B cell (primary cell): ENCODE measurements at regions not wholly inside any gene's neighbourhood (a gene's known extent, or its start where the extent isn't known, plus 50 kb on each side); places are given as distances from the start of the nearest gene placed in this dataset.

Experiments used
- ATAC-seq: fragments of 200-7000 bp; cut with Tn5 transposase; one replicate; pipeline ENCODE4 v1.10.0; 2021; ENCODE audit warnings: low read depth, mild to moderate bottlenecking, moderate number of reproducible peaks, moderate library complexity
- CTCF ChIA-PET: fragments of 350-600 bp; sonication (Branson Sonifier 250); formaldehyde crosslinking; loops from one replicate; lab custom pipeline; 2021; ENCODE audit warnings: antibody characterized with exemption, inconsistent platforms; lab: Charles Lee
- POLR2A ChIA-PET: fragments of 350-600 bp; sonication (Branson Sonifier 250); formaldehyde crosslinking; loops from one replicate; lab custom pipeline; 2021; ENCODE audit warnings: antibody characterized with exemption; lab: Charles Lee
- DNase-seq: peaks from one replicate; pipeline ENCODE4 v3.0.0; 2013
- H2AFZ ChIP-seq: 2 replicates; pipeline ENCODE4 v1.6.1; 2012; ENCODE audit warnings: mild to moderate bottlenecking, low read depth, low read length; ENCODE audit not compliant: insufficient read depth, poor library complexity, severe bottlenecking
- H3K27ac ChIP-seq, 2 donors: 1 replicate in 1 of 2; 2 replicates in 1 of 2; pipeline ENCODE4 v1.5.1; 2012 to 2013; ENCODE audit warnings: low read length in 2 of 2, mild to moderate bottlenecking in 2 of 2, moderate library complexity in 1 of 2
- H3K27me3 ChIP-seq, 4 experiments: fragments of 200-600 bp in 1 of 4; sonication (generic) in 1 of 4; replicated peaks in 1 of 4; 1 replicate in 2 of 4; 2 replicates in 2 of 4; pipeline versions ENCODE4 v1.6.1 to v1.7.0; 2013 to 2016; ENCODE audit warnings: low read length in 3 of 4, mild to moderate bottlenecking in 2 of 4, mixed read lengths in 1 of 4, moderate library complexity in 1 of 4; ENCODE audit not compliant: insufficient read depth in 4 of 4, control insufficient read depth in 3 of 4; ENCODE audit errors: control extremely low read depth in 1 of 4
- H3K36me3 ChIP-seq, 2 experiments: replicated peaks in 1 of 2; 1 replicate in 1 of 2; 2 replicates in 1 of 2; pipeline versions ENCODE4 v1.6.1 to v1.7.1; 2013; ENCODE audit warnings: low read length in 1 of 2; ENCODE audit not compliant: insufficient read depth in 2 of 2, control insufficient read depth in 1 of 2; ENCODE audit errors: control extremely low read depth in 1 of 2, extremely low read depth in 1 of 2
- H3K4me1 ChIP-seq, 2 donors: fragments of 200-600 bp in 1 of 2; sonication (generic) in 1 of 2; 1 replicate in 1 of 2; 2 replicates in 1 of 2; pipeline versions ENCODE4 v1.5.1 to v1.6.1; 2013 to 2017; ENCODE audit warnings: low read length in 2 of 2; ENCODE audit not compliant: control insufficient read depth in 2 of 2, insufficient read depth in 2 of 2
- H3K4me2 ChIP-seq: replicated peaks from 2 replicates; pipeline ENCODE3; 2012; ENCODE audit warnings: mild to moderate bottlenecking, low read depth, low read length; ENCODE audit not compliant: poor library complexity, severe bottlenecking
- H3K4me3 ChIP-seq, 5 experiments: fragments of 200-600 bp in 1 of 5; sonication (generic) in 1 of 5; 1 replicate in 3 of 5; 2 replicates in 2 of 5; pipeline versions ENCODE4 v1.5.1 to v1.7.0; 2011 to 2016; ENCODE audit warnings: low read length in 4 of 5, mild to moderate bottlenecking in 4 of 5, low read depth in 2 of 5, control low read depth in 1 of 5, moderate library complexity in 1 of 5; ENCODE audit not compliant: insufficient read depth in 1 of 5; ENCODE audit errors: control extremely low read depth in 1 of 5, extremely low read depth in 1 of 5
- H3K79me2 ChIP-seq: fragments of 200-600 bp; sonication (generic); one replicate; pipeline ENCODE4 v1.6.0; 2016; ENCODE audit warnings: low read length; ENCODE audit not compliant: control insufficient read depth, insufficient read depth
- H3K9ac ChIP-seq: fragments of 200-600 bp; sonication (generic); 2 replicates; pipeline ENCODE4 v1.6.1; 2017; ENCODE audit warnings: mild to moderate bottlenecking, low read length, moderate library complexity
- H3K9me3 ChIP-seq, 3 donors: one replicate each; pipeline versions ENCODE4 v1.6.1 to v1.7.1; 2013; ENCODE audit warnings: low read length in 2 of 3; ENCODE audit not compliant: control insufficient read depth in 2 of 3, insufficient read depth in 1 of 3; ENCODE audit errors: control extremely low read depth in 1 of 3
- H4K20me1 ChIP-seq: 2 replicates; pipeline ENCODE4 v1.6.0; 2012; ENCODE audit warnings: mild to moderate bottlenecking, low read length; ENCODE audit not compliant: insufficient read depth, control insufficient read depth, poor library complexity, severe bottlenecking
- H3K27ac Mint-ChIP-seq: one replicate; pipeline ENCODE4 v1.8.0; 2021; ENCODE audit warnings: mixed read lengths
- H3K27me3 Mint-ChIP-seq: one replicate; pipeline ENCODE4 v1.8.0; 2021; ENCODE audit warnings: mixed read lengths
- H3K4me1 Mint-ChIP-seq: one replicate; pipeline ENCODE4 v1.8.0; 2021; ENCODE audit warnings: mixed read lengths
- H3K4me3 Mint-ChIP-seq: one replicate; pipeline ENCODE4 v1.8.0; 2021; ENCODE audit warnings: mixed read lengths
- H3K9me3 Mint-ChIP-seq: one replicate; pipeline ENCODE4 v1.8.0; 2022; ENCODE audit warnings: mixed read lengths; ENCODE audit not compliant: insufficient read depth
- EZH2 ChIP-seq: IDR thresholded peaks from 2 replicates; pipeline ENCODE4 v1.6.1; 2012; ENCODE audit warnings: borderline replicate concordance, low read depth, mild to moderate bottlenecking, moderate library complexity, low read length; ENCODE audit not compliant: insufficient read depth, poor library complexity, severe bottlenecking
- WGBS: methylation state at CpG from one replicate; pipeline ENCODE4 v1.1.5; 2013; ENCODE audit warnings: missing lambda C conversion rate; ENCODE audit not compliant: insufficient coverage; 5-methylcytosine and 5-hydroxymethylcytosine counted together
- intact Hi-C: fragments of 100-400 bp; cut with micrococcal nuclease; formaldehyde crosslinking; loops from one replicate; pipeline ENCODE4 v1.10.0; 2022
- TF ChIP-seq, protein P1 (sequence below): fragments of 200-600 bp; IDR thresholded peaks from one replicate; pipeline ENCODE4 v1.8.0; 2022; ENCODE audit warnings: antibody characterized with exemption, mild to moderate bottlenecking

DNA sequence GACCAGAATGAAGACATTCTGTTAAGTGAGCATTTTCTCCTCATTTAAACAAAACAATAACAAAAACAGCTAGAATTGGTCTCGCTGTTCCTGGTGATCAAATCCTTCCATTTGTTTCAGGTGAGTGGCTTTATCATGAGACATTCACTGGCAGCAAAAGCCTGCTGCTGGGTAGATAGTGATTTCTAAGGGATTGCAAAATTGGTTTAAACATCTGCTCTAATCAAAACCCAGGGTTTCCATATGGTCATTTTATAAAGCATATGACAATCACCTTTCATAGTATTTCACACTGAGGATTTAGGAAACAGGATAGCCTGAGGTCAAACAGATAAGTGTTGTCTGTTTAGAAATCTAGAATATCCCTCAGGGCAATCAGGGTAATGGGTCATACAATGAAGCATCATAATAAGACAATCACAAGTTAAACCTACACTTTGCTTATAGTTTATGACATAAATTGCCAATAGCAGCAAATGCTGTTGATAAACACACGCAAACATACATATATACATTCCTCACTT lies 769.6 kb upstream of the C9orf72 start:
- H3K27ac Mint-ChIP-seq: no peak overlapping the region
- Histone ChIP-seq H4K20me1 (no peaks in the 10 kb centered on the region), H3K9ac (no peak overlapping the region), H3K4me1 (no peaks in the 10 kb centered on the region), H2AFZ (no peak overlapping the region), H3K4me2 (no peak overlapping the region), H3K36me3 (no peaks in the 10 kb centered on the region), H3K9me3 (no peaks in the 10 kb centered on the region), H3K27ac (no peak overlapping the region), H3K4me3 (no peak overlapping the region), H3K79me2 (no peaks in the 10 kb centered on the region), H3K27me3 (no peaks in the 10 kb centered on the region)
- H3K27me3 Mint-ChIP-seq: no peaks in the 10 kb centered on the region
- TF ChIP-seq EZH2: no peak
- TF ChIP-seq, protein P1, sequence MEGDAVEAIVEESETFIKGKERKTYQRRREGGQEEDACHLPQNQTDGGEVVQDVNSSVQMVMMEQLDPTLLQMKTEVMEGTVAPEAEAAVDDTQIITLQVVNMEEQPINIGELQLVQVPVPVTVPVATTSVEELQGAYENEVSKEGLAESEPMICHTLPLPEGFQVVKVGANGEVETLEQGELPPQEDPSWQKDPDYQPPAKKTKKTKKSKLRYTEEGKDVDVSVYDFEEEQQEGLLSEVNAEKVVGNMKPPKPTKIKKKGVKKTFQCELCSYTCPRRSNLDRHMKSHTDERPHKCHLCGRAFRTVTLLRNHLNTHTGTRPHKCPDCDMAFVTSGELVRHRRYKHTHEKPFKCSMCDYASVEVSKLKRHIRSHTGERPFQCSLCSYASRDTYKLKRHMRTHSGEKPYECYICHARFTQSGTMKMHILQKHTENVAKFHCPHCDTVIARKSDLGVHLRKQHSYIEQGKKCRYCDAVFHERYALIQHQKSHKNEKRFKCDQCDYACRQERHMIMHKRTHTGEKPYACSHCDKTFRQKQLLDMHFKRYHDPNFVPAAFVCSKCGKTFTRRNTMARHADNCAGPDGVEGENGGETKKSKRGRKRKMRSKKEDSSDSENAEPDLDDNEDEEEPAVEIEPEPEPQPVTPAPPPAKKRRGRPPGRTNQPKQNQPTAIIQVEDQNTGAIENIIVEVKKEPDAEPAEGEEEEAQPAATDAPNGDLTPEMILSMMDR: no peak
- ChIA-PET CTCF (no interaction called here), POLR2A (no interaction called here)
- ATAC-seq (no peak), DNase-seq (no peak)
- no CpG with 5 or more reads among the region's 2 CpGs for WGBS
- no peaks in the 10 kb centered on the region for H3K4me1 Mint-ChIP-seq
- H3K9me3 Mint-ChIP-seq: peaks cover 3% of the 10 kb centered on the region
- no peak overlapping the region for H3K4me3 Mint-ChIP-seq
- intact Hi-C loops: no loop called here

GRCh38 chr9:28363151-28363562 lies 789.9 kb upstream of the C9orf72 start:
- Mint-ChIP-seq H3K27me3 (no peaks in the 10 kb centered on the region), H3K4me1 (no peaks in the 10 kb centered on the region), H3K27ac (no peak overlapping the region), H3K9me3 (no peaks in the 10 kb centered on the region), H3K4me3 (no peak overlapping the region)
- ATAC-seq: no peak
- ChIA-PET POLR2A (no interaction called here), CTCF (no interaction called here)
- Histone ChIP-seq H3K27ac (no peak overlapping the region), H4K20me1 (no peaks in the 10 kb centered on the region), H2AFZ (no peak overlapping the region), H3K36me3 (no peaks in the 10 kb centered on the region), H3K4me2 (no peak overlapping the region), H3K4me1 (no peaks in the 10 kb centered on the region), H3K79me2 (no peaks in the 10 kb centered on the region), H3K27me3 (no peaks in the 10 kb centered on the region), H3K4me3 (no peak overlapping the region), H3K9ac (no peak overlapping the region), H3K9me3 (peaks cover 0 to 4% (median 0%) of the 10 kb centered on the region in 3 donors)
- DNase-seq: no peak
- WGBS: no CpG with 5 or more reads among the region's 2 CpGs
- intact Hi-C loops: no loop called here
- TF ChIP-seq EZH2: no peak
- TF ChIP-seq, protein P1: no peak
